ENCODE measurements at regions not wholly inside any gene's neighbourhood (a gene's known extent, or its start where the extent isn't known, plus 50 kb on each side); places are given as distances from the start of the nearest gene placed in this dataset.

DNA sequence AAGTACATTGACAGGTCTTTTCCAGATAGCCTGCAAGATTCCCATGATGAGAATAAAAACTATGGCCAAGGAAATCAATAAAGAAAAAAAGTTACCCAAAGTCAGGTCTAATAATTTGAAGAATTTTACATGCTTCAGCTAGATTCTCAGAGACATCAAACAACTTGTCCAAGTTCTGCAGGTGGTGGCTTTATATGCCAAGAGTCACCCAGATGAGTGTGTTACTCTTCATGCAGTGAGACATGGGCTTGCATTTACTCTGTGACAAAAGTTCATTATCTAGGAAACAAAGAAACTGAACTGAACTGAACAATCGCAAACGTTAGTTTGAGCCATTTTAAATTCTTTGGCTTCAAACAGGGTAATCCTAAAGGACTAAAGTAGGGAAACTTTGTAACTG, 548.5 kb upstream of the SYT4 start:
- Histone ChIP-seq H3K79me2 (ENCODE audit: insufficient read depth) (no peaks in the 10 kb centered on the region), H3K36me3 (ENCODE audit: low read depth) (no peaks in the 10 kb centered on the region), H4K20me1 (ENCODE audit: insufficient read depth) (no peaks in the 10 kb centered on the region), H3K9me2 (ENCODE audit: insufficient read depth) (no peaks in the 10 kb centered on the region), H3K4me1 (ENCODE audit: insufficient read depth) (no peaks in the 10 kb centered on the region), H3K27ac (no peak overlapping the region), H3K9ac (no peak overlapping the region), H3F3A (ENCODE audit: insufficient read depth) (no peaks in the 10 kb centered on the region), H2AFZ (no peak overlapping the region), H3K9me3 (ENCODE audit: low read depth) (no peaks in the 10 kb centered on the region), H3K4me3 (no peak overlapping the region), H3K4me2 (ENCODE audit: unreplicated experiment) (no peak overlapping the region), H3K27me3 (replicated peaks; ENCODE audit: insufficient read depth) (no peaks in the 10 kb centered on the region)
- 77 to 86% methylated on average over 2 of the region's 2 CpGs for WGBS, 2 experiments (ENCODE audit: low coverage in 1 of 2, low lambda C conversion rate in 2 of 2, missing lambda C conversion rate in 2 of 2)
- in situ Hi-C loops (cut with MboI) = no loop called here
- TF ChIP-seq EZH2phosphoT487 (IDR thresholded peaks at IDR 0.05; ENCODE audit: insufficient read depth, low read depth) (no peak), EZH2 (IDR thresholded peaks at IDR 0.05; ENCODE audit: insufficient read depth, poor library complexity, severe bottlenecking) (no peak)
- no peak for DNase-seq

DNA sequence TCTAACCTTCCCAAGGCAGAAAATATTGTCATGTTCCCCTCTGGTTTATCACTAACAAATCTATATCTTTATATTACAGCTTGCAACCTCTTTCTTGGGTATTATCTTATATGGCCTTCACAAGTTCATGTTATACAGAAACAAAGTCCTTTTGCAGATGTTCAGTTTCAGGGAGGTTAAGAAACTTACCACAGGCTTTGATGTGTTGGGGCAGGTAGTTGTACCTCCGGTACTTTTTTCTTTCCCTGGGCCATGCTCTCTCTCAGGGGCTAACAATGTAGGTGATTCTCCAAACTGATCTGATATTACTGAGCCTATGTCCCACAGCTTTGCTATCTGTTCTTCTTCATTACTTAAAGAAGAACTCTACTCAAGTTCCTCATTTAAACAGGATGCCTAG, 548.9 kb upstream of the SYT4 start:
- Histone ChIP-seq H3K27me3 (replicated peaks; ENCODE audit: insufficient read depth) (no peaks in the 10 kb centered on the region), H3K4me1 (ENCODE audit: insufficient read depth) (no peaks in the 10 kb centered on the region), H4K20me1 (ENCODE audit: insufficient read depth) (no peaks in the 10 kb centered on the region), H3K9ac (no peak overlapping the region), H3K9me2 (ENCODE audit: insufficient read depth) (no peaks in the 10 kb centered on the region), H3F3A (ENCODE audit: insufficient read depth) (no peaks in the 10 kb centered on the region), H3K4me2 (ENCODE audit: unreplicated experiment) (no peak overlapping the region), H3K9me3 (ENCODE audit: low read depth) (no peaks in the 10 kb centered on the region), H3K79me2 (ENCODE audit: insufficient read depth) (no peaks in the 10 kb centered on the region), H3K4me3 (no peak overlapping the region), H3K36me3 (ENCODE audit: low read depth) (no peaks in the 10 kb centered on the region), H3K27ac (no peak overlapping the region), H2AFZ (no peak overlapping the region)
- no peak for DNase-seq
- in situ Hi-C loops (cut with MboI) = no loop called here
- no peak for TF ChIP-seq EZH2phosphoT487 (IDR thresholded peaks at IDR 0.05; ENCODE audit: insufficient read depth, low read depth)
- TF ChIP-seq EZH2 (IDR thresholded peaks at IDR 0.05; ENCODE audit: insufficient read depth, poor library complexity, severe bottlenecking) = no peak
- 88 to 93% methylated on average over 1 of the region's 1 CpG for whole genome bisulfite sequencing, 2 experiments (ENCODE audit: low coverage in 1 of 2, low lambda C conversion rate in 2 of 2, missing lambda C conversion rate in 2 of 2)

DNA sequence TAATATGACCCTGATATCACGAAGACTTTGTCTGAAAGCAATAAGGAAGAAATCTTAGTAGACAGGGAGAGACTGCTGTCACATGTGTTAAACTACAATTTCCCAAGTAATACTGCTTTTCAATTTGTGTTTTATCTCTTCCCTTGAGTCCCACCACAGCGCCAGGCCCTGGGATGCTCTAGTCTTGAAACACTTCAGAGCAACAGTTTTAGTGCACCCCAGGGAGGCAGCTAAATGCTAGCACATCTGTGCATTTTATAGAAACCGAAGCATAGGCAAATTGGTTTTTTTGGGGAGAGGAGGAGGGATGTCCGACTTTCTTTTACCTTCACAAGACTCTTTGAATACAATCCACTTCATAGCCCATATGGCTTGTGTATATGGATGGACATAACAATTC, 550.0 kb upstream of the SYT4 start:
- Histone ChIP-seq H3F3A (ENCODE audit: insufficient read depth) (no peaks in the 10 kb centered on the region), H3K27me3 (replicated peaks; ENCODE audit: insufficient read depth) (no peaks in the 10 kb centered on the region), H3K27ac (no peak overlapping the region), H3K4me3 (no peak overlapping the region), H3K4me2 (ENCODE audit: unreplicated experiment) (no peak overlapping the region), H3K36me3 (ENCODE audit: low read depth) (no peaks in the 10 kb centered on the region), H3K9me2 (ENCODE audit: insufficient read depth) (no peaks in the 10 kb centered on the region), H4K20me1 (ENCODE audit: insufficient read depth) (no peaks in the 10 kb centered on the region), H3K9me3 (ENCODE audit: low read depth) (no peaks in the 10 kb centered on the region), H3K4me1 (ENCODE audit: insufficient read depth) (no peaks in the 10 kb centered on the region), H3K79me2 (ENCODE audit: insufficient read depth) (no peaks in the 10 kb centered on the region), H3K9ac (no peak overlapping the region), H2AFZ (no peak overlapping the region)
- no peak for TF ChIP-seq EZH2phosphoT487 (IDR thresholded peaks at IDR 0.05; ENCODE audit: insufficient read depth, low read depth)
- no peak for TF ChIP-seq EZH2 (IDR thresholded peaks at IDR 0.05; ENCODE audit: insufficient read depth, poor library complexity, severe bottlenecking)
- 37 to 41% methylated on average over 4 of the region's 4 CpGs for WGBS, 2 experiments (ENCODE audit: low coverage in 1 of 2, low lambda C conversion rate in 2 of 2, missing lambda C conversion rate in 2 of 2)
- DNase-seq = no peak
- in situ Hi-C loops (cut with MboI) = no loop called here

DNA sequence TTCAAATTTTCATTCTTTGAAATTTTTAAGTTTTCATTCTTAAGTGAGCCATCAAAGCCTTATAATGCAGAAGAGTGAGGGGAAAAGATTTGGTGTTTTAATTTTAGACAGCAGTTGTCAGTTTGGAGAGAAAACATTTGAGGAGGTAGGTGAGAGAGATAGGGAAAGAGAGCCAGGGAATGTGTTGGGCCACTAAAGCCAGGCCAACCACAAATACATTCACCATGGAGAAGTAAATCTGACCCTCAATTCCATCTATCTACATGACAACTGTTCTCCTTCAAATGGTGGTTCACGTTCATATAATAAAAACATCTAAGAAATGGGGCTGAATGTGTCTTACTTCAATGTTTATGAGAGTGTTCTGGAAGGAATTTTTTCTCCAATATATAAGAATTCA, 553.0 kb upstream of the SYT4 start:
- Histone ChIP-seq H3K79me2 (ENCODE audit: insufficient read depth) (no peaks in the 10 kb centered on the region), H3K9ac (no peak overlapping the region), H3K4me1 (ENCODE audit: insufficient read depth) (no peaks in the 10 kb centered on the region), H3F3A (ENCODE audit: insufficient read depth) (no peaks in the 10 kb centered on the region), H3K27ac (no peak overlapping the region), H3K9me3 (ENCODE audit: low read depth) (no peaks in the 10 kb centered on the region), H4K20me1 (ENCODE audit: insufficient read depth) (no peaks in the 10 kb centered on the region), H3K27me3 (replicated peaks; ENCODE audit: insufficient read depth) (no peaks in the 10 kb centered on the region), H3K4me2 (ENCODE audit: unreplicated experiment) (no peak overlapping the region), H2AFZ (no peak overlapping the region), H3K9me2 (ENCODE audit: insufficient read depth) (no peaks in the 10 kb centered on the region), H3K36me3 (ENCODE audit: low read depth) (no peaks in the 10 kb centered on the region), H3K4me3 (no peak overlapping the region)
- DNase-seq = no peak
- WGBS, 2 experiments (ENCODE audit: low coverage in 1 of 2, low lambda C conversion rate in 2 of 2, missing lambda C conversion rate in 2 of 2) = 7 to 21% methylated on average over 1 of the region's 1 CpG
- in situ Hi-C loops (cut with MboI) = no loop called here
- no peak for TF ChIP-seq EZH2phosphoT487 (IDR thresholded peaks at IDR 0.05; ENCODE audit: insufficient read depth, low read depth)
- no peak for TF ChIP-seq EZH2 (IDR thresholded peaks at IDR 0.05; ENCODE audit: insufficient read depth, poor library complexity, severe bottlenecking)

DNA sequence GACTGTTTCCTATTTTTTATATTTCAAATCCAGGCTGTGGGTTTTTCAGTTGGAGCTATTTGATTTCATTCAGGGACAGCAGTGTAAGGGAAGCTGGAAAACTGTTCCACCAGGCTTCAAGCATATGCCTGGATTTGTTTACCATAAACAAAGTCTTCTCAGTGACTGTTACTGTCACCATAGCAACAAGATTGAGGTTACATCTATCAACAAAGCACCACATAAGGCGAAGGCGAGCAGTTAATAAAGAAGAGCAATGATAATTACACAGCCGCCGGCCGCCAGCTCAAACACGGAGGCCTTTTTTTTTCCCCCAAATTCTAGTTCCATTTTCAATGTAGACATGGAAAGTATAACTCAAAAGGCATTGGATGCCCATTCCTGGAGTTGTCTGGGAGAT, 553.7 kb upstream of the SYT4 start:
- H3K4me1 ChIP-seq (ENCODE audit: insufficient read depth) = no peaks in the 10 kb centered on the region
- no peak overlapping the region for H3K27ac ChIP-seq
- no peaks in the 10 kb centered on the region for H3K79me2 ChIP-seq (ENCODE audit: insufficient read depth)
- TF ChIP-seq EZH2phosphoT487 (IDR thresholded peaks at IDR 0.05; ENCODE audit: insufficient read depth, low read depth) = no peak
- no peak for TF ChIP-seq EZH2 (IDR thresholded peaks at IDR 0.05; ENCODE audit: insufficient read depth, poor library complexity, severe bottlenecking)
- no peak overlapping the region for H2AFZ ChIP-seq
- H4K20me1 ChIP-seq (ENCODE audit: insufficient read depth) = no peaks in the 10 kb centered on the region
- H3K9me3 ChIP-seq (ENCODE audit: low read depth) = no peaks in the 10 kb centered on the region
- H3K27me3 ChIP-seq (replicated peaks; ENCODE audit: insufficient read depth) = no peaks in the 10 kb centered on the region
- in situ Hi-C loops (cut with MboI) = no loop called here
- H3F3A ChIP-seq (ENCODE audit: insufficient read depth) = no peaks in the 10 kb centered on the region
- no peaks in the 10 kb centered on the region for H3K36me3 ChIP-seq (ENCODE audit: low read depth)
- no peak overlapping the region for H3K4me3 ChIP-seq
- peak; percentile 21 for DNase-seq
- H3K9me2 ChIP-seq (ENCODE audit: insufficient read depth) = no peaks in the 10 kb centered on the region
- WGBS, 2 experiments (ENCODE audit: low coverage in 1 of 2, low lambda C conversion rate in 2 of 2, missing lambda C conversion rate in 2 of 2) = 20 to 21% methylated on average over 6 of the region's 6 CpGs
- H3K4me2 ChIP-seq (ENCODE audit: unreplicated experiment) = no peak overlapping the region
- no peak overlapping the region for H3K9ac ChIP-seq
